Osteoblast (primary cell): ENCODE measurements at regions not wholly inside any gene's neighbourhood (a gene's known extent, or its start where the extent isn't known, plus 50 kb on each side); places are given as distances from the start of the nearest gene placed in this dataset.

ENCODE experiments used
- DNase-seq: peaks from one replicate; pipeline ENCODE4 v3.0.0; 2011; ENCODE audit warnings: low spot score, mixed read lengths; ENCODE audit not compliant: insufficient read length; ENCODE audit errors: missing footprints
- H2AFZ ChIP-seq: 2 replicates; pipeline ENCODE4 v1.6.0; 2011; ENCODE audit warnings: mild to moderate bottlenecking, low read length
- H3K27ac ChIP-seq: 2 replicates; pipeline ENCODE4 v1.5.1; 2011; ENCODE audit warnings: mild to moderate bottlenecking, low read depth, low read length, moderate library complexity
- H3K27me3 ChIP-seq: 2 replicates; pipeline ENCODE4 v1.6.0; 2012; ENCODE audit warnings: mild to moderate bottlenecking, control low read depth, inconsistent platforms, low read length, moderate library complexity; ENCODE audit not compliant: insufficient read depth
- H3K36me3 ChIP-seq: 2 replicates; pipeline ENCODE4 v1.5.1; 2011; ENCODE audit warnings: mild to moderate bottlenecking, low read length, control low read depth, moderate library complexity; ENCODE audit not compliant: insufficient read depth
- H3K4me1 ChIP-seq: 2 replicates; pipeline ENCODE4 v1.5.1; 2011; ENCODE audit warnings: mild to moderate bottlenecking, low read length, control low read depth, moderate library complexity; ENCODE audit not compliant: insufficient read depth
- H3K4me2 ChIP-seq: 2 replicates; pipeline ENCODE4 v1.6.0; 2011; ENCODE audit warnings: mild to moderate bottlenecking, low read length; ENCODE audit not compliant: insufficient read depth
- H3K4me3 ChIP-seq: fragments of 200-600 bp; sonication (generic); 3 replicates; pipeline ENCODE4 v1.5.1; 2012; ENCODE audit warnings: mild to moderate bottlenecking, low read length, inconsistent platforms; ENCODE audit not compliant: insufficient read depth
- H3K79me2 ChIP-seq: 2 replicates; pipeline ENCODE4 v1.6.0; 2012; ENCODE audit warnings: mild to moderate bottlenecking, low read length, control low read depth, inconsistent platforms; ENCODE audit not compliant: insufficient read depth
- H3K9me3 ChIP-seq: 2 replicates; pipeline ENCODE4 v1.5.1; 2011; ENCODE audit warnings: low read depth, low read length, control low read depth
- H4K20me1 ChIP-seq: 2 replicates; pipeline ENCODE4 v1.6.0; 2012; ENCODE audit warnings: mild to moderate bottlenecking, low read length, control low read depth; ENCODE audit not compliant: insufficient read depth
- TF ChIP-seq, protein P1 (sequence below): IDR thresholded peaks from 2 replicates; pipeline ENCODE4 v1.5.1; 2011; ENCODE audit warnings: mild to moderate bottlenecking, low read depth, low read length, moderate library complexity; ENCODE audit errors: extremely low read depth

DNA sequence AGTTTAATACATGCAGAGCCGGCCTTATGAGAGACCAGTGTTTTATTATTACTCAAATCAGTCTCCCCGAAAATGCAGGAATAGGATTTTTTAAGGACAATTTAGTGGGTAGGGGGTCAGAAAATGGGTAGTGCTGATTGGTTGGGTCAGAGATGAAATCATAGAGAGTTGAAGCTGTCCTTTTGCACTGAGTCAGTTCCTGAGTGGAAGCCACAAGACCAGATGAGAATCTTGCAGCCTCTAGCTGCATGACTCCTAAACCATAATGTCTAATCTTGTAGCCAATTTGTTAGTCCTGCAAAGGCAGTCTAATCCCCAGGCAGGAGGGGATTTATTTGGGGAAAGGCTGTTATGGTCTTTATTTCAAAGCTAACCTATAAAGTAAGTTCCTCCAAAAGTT lies 1163.9 kb downstream of the DIAPH3 start:
- no peaks in the 10 kb centered on the region for H3K27me3 ChIP-seq
- H3K4me1 ChIP-seq = no peaks in the 10 kb centered on the region
- H3K79me2 ChIP-seq = no peaks in the 10 kb centered on the region
- TF ChIP-seq, protein P1, sequence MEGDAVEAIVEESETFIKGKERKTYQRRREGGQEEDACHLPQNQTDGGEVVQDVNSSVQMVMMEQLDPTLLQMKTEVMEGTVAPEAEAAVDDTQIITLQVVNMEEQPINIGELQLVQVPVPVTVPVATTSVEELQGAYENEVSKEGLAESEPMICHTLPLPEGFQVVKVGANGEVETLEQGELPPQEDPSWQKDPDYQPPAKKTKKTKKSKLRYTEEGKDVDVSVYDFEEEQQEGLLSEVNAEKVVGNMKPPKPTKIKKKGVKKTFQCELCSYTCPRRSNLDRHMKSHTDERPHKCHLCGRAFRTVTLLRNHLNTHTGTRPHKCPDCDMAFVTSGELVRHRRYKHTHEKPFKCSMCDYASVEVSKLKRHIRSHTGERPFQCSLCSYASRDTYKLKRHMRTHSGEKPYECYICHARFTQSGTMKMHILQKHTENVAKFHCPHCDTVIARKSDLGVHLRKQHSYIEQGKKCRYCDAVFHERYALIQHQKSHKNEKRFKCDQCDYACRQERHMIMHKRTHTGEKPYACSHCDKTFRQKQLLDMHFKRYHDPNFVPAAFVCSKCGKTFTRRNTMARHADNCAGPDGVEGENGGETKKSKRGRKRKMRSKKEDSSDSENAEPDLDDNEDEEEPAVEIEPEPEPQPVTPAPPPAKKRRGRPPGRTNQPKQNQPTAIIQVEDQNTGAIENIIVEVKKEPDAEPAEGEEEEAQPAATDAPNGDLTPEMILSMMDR = no peak
- no peaks in the 10 kb centered on the region for H3K9me3 ChIP-seq
- no peak overlapping the region for H3K4me2 ChIP-seq
- no peaks in the 10 kb centered on the region for H3K36me3 ChIP-seq
- no peak overlapping the region for H2AFZ ChIP-seq
- no peak overlapping the region for H3K4me3 ChIP-seq
- H4K20me1 ChIP-seq = no peaks in the 10 kb centered on the region
- no peak overlapping the region for H3K27ac ChIP-seq
- no peak for DNase-seq

DNA sequence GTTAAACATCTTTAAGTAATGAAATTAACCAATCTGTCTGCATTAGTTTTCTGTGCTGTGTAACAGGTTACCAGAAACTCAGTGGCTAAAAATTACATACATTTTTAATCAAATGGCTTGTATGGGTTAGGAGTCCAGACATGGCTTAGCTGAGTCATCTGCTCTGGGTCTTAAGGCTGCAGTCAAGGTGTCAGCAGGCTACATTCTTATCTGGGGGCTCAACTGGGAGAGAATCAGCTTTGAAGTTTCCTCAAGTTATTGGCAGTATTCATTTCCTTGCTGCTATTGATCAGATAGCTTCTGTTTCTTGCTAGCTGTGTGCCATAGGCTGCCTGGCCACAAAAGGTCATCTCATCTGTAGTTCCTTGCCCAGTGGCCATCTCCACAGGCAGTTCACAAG lies 1163.0 kb downstream of the DIAPH3 start:
- H3K9me3 ChIP-seq = no peaks in the 10 kb centered on the region
- H3K36me3 ChIP-seq = no peaks in the 10 kb centered on the region
- no peak overlapping the region for H2AFZ ChIP-seq
- H4K20me1 ChIP-seq = no peaks in the 10 kb centered on the region
- no peaks in the 10 kb centered on the region for H3K79me2 ChIP-seq
- H3K27me3 ChIP-seq = no peaks in the 10 kb centered on the region
- H3K4me3 ChIP-seq = no peak overlapping the region
- TF ChIP-seq, protein P1 = no peak
- H3K4me1 ChIP-seq = no peaks in the 10 kb centered on the region
- H3K27ac ChIP-seq = no peak overlapping the region
- DNase-seq = peak; percentile 11
- H3K4me2 ChIP-seq = no peak overlapping the region

DNA sequence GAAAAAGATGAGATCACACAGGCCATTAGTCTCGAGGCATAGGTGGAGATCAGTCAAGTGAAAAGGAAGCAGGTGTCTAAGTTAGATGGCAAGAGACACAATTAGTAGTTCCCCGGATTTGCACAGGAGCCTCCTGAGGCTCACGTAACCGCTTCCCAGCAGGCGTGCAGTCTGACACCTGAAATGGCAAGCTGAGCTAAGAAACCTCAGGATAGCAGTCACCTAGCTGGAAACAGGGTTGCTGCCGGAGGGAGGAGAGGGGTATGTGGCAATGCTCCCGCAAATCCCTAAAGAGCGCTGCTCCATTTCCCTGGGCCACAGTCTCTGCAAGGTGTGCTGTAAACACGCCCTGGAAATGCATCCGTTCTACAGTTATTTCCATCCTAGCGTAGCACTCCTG lies 1151.0 kb downstream of the DIAPH3 start:
- H3K4me1 ChIP-seq = no peaks in the 10 kb centered on the region
- no peaks in the 10 kb centered on the region for H4K20me1 ChIP-seq
- H3K4me3 ChIP-seq = no peak overlapping the region
- no peak overlapping the region for H2AFZ ChIP-seq
- DNase-seq = no peak
- H3K27me3 ChIP-seq = no peaks in the 10 kb centered on the region
- no peaks in the 10 kb centered on the region for H3K36me3 ChIP-seq
- H3K4me2 ChIP-seq = no peak overlapping the region
- H3K27ac ChIP-seq = no peak overlapping the region
- no peaks in the 10 kb centered on the region for H3K79me2 ChIP-seq
- H3K9me3 ChIP-seq = no peaks in the 10 kb centered on the region
- TF ChIP-seq, protein P1 = no peak

DNA sequence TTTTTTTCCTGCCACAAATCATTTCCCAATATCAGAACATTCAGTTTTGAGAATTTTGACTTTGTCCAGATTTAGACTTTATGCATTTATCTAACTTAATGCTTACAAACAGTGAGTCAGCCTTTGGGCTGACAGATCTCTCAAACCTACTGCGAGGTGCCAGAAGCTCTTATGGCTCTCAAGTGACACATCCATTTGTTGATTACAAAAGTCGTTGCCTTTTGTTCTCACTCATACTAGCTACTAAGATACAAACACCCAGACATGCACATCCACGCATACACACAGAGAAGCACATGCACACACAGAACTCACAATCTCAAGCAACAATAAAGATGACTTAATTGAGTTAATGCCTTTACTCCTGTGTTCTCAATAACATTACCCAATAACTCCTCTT lies 1147.5 kb downstream of the DIAPH3 start:
- H3K4me3 ChIP-seq = no peak overlapping the region
- no peaks in the 10 kb centered on the region for H3K36me3 ChIP-seq
- H3K27ac ChIP-seq = no peak overlapping the region
- H3K27me3 ChIP-seq = no peaks in the 10 kb centered on the region
- no peak overlapping the region for H3K4me2 ChIP-seq
- no peak for DNase-seq
- H3K4me1 ChIP-seq = no peaks in the 10 kb centered on the region
- no peaks in the 10 kb centered on the region for H4K20me1 ChIP-seq
- no peaks in the 10 kb centered on the region for H3K9me3 ChIP-seq
- TF ChIP-seq, protein P1 = no peak
- no peak overlapping the region for H2AFZ ChIP-seq
- H3K79me2 ChIP-seq = no peaks in the 10 kb centered on the region
